Endothelial cell of umbilical vein (primary cell): ENCODE measurements at regions not wholly inside any gene's neighbourhood (a gene's known extent, or its start where the extent isn't known, plus 50 kb on each side); places are given as distances from the start of the nearest gene placed in this dataset.

Experiments used
- EZH2 ChIP-seq: IDR thresholded peaks from 2 replicates; pipeline ENCODE4 v1.6.1; 2012; ENCODE audit warnings: borderline replicate concordance, low read depth, mild to moderate bottlenecking, moderate library complexity, low read length, inconsistent platforms; ENCODE audit not compliant: severe bottlenecking
- GATA2 ChIP-seq: IDR thresholded peaks from 2 replicates; pipeline ENCODE4 v1.7.0; 2011; ENCODE audit warnings: low read depth, mild to moderate bottlenecking, moderate library complexity, mixed read lengths, low read length; ENCODE audit not compliant: insufficient read length, insufficient read depth
- JUN ChIP-seq: IDR thresholded peaks from 2 replicates; pipeline ENCODE4 v1.6.1; 2011; ENCODE audit warnings: borderline replicate concordance, low read depth; ENCODE audit not compliant: insufficient read length, insufficient read depth
- MYC ChIP-seq: IDR thresholded peaks from one replicate; pipeline ENCODE4 v1.6.1; 2011; ENCODE audit warnings: mild to moderate bottlenecking, low read depth, low read length
- POLR2A ChIP-seq: IDR thresholded peaks from 2 replicates; pipeline ENCODE4 v1.6.1; 2012; ENCODE audit warnings: low read depth, mild to moderate bottlenecking, control low read depth, low read length
- POLR2AphosphoS5 ChIP-seq: IDR thresholded peaks from 2 replicates; pipeline ENCODE4 v1.6.1; 2012; ENCODE audit warnings: low read depth, mild to moderate bottlenecking, control low read depth, low read length, moderate library complexity; ENCODE audit not compliant: insufficient read depth
- TF ChIP-seq, protein P1 (sequence below), 2 donors: IDR thresholded peaks; 1 replicate in 1 of 2; 2 replicates in 1 of 2; pipeline ENCODE4 v1.5.1; 2011; ENCODE audit warnings: low read length in 2 of 2, mild to moderate bottlenecking in 2 of 2, moderate library complexity in 2 of 2, control low read depth in 1 of 2, inconsistent platforms in 1 of 2, low read depth in 1 of 2; ENCODE audit not compliant: insufficient read depth in 1 of 2; ENCODE audit errors: extremely low read depth in 1 of 2
- TF ChIP-seq, protein P2 (sequence below): IDR thresholded peaks from 2 replicates; pipeline ENCODE4 v1.6.1; 2011; ENCODE audit not compliant: insufficient read depth, insufficient read length

DNA sequence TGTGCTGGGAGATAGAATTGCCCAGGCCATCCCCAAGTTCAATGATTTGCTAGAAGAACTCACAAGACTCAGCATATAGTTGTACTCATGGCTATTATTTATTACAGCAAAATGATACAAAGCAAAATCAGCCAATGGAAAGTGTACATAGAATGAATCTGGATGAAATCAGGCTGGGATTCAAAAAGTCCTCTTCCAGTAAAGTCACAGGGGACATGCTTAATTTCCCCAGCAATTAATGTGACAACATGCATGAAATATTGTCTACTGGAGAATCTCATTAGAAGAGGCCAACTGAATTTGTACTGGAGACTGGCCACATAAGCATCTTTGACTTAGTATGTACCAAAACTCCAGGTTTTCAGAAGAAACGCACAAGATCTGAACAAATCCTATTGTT is 1043.1 kb downstream of the NAALADL2 start:
- TF ChIP-seq, protein P1, sequence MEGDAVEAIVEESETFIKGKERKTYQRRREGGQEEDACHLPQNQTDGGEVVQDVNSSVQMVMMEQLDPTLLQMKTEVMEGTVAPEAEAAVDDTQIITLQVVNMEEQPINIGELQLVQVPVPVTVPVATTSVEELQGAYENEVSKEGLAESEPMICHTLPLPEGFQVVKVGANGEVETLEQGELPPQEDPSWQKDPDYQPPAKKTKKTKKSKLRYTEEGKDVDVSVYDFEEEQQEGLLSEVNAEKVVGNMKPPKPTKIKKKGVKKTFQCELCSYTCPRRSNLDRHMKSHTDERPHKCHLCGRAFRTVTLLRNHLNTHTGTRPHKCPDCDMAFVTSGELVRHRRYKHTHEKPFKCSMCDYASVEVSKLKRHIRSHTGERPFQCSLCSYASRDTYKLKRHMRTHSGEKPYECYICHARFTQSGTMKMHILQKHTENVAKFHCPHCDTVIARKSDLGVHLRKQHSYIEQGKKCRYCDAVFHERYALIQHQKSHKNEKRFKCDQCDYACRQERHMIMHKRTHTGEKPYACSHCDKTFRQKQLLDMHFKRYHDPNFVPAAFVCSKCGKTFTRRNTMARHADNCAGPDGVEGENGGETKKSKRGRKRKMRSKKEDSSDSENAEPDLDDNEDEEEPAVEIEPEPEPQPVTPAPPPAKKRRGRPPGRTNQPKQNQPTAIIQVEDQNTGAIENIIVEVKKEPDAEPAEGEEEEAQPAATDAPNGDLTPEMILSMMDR (IDR thresholded peaks at IDR 0.05; ENCODE audit: extremely low read depth in 1 of 2, insufficient read depth in 1 of 2, low read depth in 1 of 2, low read length in 2 of 2), result no peak
- no peak for TF ChIP-seq POLR2A
- no peak for TF ChIP-seq EZH2
- no peak for TF ChIP-seq POLR2AphosphoS5
- no peak for TF ChIP-seq JUN
- no peak for TF ChIP-seq MYC
- TF ChIP-seq, protein P2, sequence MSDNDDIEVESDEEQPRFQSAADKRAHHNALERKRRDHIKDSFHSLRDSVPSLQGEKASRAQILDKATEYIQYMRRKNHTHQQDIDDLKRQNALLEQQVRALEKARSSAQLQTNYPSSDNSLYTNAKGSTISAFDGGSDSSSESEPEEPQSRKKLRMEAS, result no peak
- no peak for TF ChIP-seq GATA2
